ENCODE measurements at regions not wholly inside any gene's neighbourhood (a gene's known extent, or its start where the extent isn't known, plus 50 kb on each side); places are given as distances from the start of the nearest gene placed in this dataset.

DNA sequence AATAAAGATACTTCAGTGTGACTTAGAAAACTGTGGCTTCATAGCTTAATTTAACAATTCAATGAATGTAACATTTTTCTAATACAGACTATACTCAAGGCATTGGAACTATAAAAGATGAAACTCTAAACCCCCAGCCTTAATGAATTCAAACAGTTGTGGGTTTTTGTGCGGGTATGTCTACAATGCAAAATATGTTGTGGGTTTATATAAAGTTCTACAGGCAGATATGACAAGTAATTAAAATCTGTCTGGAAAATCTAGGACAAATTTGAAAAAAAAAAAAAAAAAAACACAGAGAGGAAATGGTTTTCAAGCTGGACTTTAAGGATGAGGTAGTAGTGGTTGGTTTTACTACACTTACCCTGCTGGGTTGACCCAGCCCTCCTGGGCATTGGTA lies 467.5 kb upstream of the TLE4 start:
- H3K27ac ChIP-seq, result no peak overlapping the region
- H3K4me3 ChIP-seq, result no peak overlapping the region
- DNase-seq (ENCODE audit: low spot score), result no peak

DNA sequence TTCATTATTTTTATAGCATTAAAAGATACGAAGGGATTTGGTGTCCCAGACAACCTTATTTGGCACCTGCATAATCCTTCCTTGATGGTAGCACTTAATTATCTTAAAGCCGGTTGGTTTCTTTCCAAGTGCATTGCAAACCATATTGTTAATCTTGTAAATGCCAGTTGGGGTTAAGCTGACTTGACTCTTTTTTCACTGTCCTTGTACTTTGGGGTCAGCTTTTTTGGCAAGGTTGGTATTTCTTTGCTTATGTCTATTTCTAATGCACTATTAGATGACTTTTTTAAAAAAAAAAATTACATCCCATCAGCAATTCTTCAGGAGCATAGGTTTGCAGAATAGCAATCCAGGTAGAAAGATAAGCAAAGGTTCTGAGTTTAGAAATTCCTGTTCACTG lies 466.8 kb upstream of the TLE4 start:
- no peak for DNase-seq (ENCODE audit: low spot score)
- no peak overlapping the region for H3K27ac ChIP-seq
- no peak overlapping the region for H3K4me3 ChIP-seq
- TF ChIP-seq, protein P1, sequence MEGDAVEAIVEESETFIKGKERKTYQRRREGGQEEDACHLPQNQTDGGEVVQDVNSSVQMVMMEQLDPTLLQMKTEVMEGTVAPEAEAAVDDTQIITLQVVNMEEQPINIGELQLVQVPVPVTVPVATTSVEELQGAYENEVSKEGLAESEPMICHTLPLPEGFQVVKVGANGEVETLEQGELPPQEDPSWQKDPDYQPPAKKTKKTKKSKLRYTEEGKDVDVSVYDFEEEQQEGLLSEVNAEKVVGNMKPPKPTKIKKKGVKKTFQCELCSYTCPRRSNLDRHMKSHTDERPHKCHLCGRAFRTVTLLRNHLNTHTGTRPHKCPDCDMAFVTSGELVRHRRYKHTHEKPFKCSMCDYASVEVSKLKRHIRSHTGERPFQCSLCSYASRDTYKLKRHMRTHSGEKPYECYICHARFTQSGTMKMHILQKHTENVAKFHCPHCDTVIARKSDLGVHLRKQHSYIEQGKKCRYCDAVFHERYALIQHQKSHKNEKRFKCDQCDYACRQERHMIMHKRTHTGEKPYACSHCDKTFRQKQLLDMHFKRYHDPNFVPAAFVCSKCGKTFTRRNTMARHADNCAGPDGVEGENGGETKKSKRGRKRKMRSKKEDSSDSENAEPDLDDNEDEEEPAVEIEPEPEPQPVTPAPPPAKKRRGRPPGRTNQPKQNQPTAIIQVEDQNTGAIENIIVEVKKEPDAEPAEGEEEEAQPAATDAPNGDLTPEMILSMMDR (IDR thresholded peaks at IDR 0.05), result no peak

More for the DNA sequence above, 467.5 kb upstream of the TLE4 start:
- TF ChIP-seq, protein P1 (IDR thresholded peaks at IDR 0.05), result no peak

DNA sequence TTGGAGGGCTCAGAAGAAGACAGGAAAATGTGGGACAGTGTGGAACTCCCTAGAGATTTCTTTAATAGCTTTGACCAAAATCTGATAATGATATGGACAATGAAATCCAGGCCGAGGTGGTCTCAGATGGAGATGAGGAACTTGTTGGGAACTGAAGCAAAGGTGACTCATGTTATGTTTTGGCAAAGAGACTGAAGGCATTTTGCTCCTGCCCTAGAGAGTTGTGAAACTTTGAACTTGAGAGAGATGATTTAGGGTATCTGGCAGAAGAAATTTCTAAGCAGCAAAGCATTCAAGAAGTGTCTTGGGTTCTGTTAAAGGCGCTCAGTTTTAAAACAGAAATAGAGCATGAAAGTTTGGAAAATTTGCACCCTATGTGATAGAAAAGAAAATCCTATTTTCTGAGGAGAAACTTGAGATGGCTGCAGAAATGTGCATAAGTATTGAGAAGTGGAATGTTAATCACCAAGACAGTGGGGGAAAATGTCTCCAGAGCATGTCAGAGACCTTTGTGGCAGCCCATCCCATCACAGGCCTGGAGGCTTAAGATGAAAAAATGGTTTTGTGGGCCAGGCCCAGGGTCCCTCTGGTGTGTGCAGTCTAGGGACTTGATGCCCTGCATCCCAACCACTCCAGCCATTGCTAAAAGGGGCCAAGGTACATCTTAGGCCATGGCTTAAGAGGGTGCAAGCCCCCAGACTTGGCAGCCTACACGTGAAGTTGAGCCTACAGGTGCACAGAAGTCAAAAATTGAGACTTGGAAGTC lies 463.7 kb upstream of the TLE4 start:
- H3K27ac ChIP-seq, result no peak overlapping the region
- TF ChIP-seq, protein P1 (IDR thresholded peaks at IDR 0.05), result no peak
- H3K4me3 ChIP-seq, result no peak overlapping the region
- DNase-seq (ENCODE audit: low spot score), result no peak

DNA sequence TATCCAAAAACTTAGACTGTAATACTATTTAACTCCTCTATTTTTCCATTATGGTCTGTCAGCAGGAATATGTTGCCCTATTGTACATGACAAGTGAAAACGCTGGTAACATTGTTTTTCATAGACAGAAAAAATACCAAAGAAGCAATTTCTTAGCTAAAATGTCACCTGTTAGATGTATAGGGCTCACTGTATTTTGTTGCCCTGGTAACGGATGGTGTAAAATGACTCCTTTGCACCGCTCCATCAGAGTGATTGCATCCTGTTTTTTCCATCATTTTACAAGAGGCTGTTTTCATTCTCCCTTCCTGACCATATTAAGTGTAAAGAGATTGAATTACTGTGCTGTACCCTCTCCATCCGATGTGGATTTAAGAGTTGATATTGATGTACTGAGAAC lies 460.1 kb upstream of the TLE4 start:
- TF ChIP-seq, protein P1 (IDR thresholded peaks at IDR 0.05), result no peak
- no peak overlapping the region for H3K4me3 ChIP-seq
- no peak for DNase-seq (ENCODE audit: low spot score)
- no peak overlapping the region for H3K27ac ChIP-seq

DNA sequence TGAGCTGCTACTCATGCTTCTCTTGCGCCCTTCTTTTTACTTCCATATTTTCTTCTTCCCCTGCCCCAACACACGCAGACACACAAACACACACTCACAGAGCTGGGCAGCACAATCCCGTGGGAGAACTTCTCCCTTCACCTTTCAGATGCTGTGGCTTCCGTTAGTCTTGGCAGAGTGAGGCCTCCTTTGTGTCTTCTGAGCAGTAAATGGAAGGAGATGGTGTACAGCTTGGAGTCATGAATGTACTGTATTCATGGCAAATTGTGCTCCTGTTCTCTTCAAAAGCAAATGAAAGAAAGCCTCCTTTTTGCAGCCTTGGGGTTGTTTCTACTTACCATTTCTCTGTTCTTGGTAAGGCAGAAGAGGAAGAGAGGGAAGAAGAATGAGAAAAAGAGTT lies 456.6 kb upstream of the TLE4 start:
- Histone ChIP-seq H3K4me3 (no peak overlapping the region), H3K27ac (no peak overlapping the region)
- DNase-seq (ENCODE audit: low spot score), result no peak
- TF ChIP-seq, protein P1 (IDR thresholded peaks at IDR 0.05), result no peak

DNA sequence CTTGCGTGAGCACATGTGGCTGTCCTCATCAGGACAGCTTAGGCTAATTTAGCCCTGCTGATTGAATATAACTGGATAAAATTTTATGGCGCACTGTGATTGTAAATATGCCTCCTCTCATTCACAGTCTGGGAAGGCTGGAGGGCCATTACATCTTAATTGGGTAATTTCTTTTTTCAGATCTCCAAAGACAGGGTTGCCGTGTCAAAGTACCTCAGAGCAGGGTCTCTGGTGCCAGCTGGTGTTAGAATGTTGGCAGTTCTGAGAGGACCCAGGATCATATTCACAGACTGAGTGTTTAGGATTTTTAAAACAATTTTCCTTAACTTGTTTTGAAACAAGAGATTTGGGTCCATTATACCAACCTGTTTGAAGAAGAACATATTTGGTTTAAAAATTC lies 455.7 kb upstream of the TLE4 start:
- Histone ChIP-seq H3K27ac (no peak overlapping the region), H3K4me3 (no peak overlapping the region)
- TF ChIP-seq, protein P1 (IDR thresholded peaks at IDR 0.05), result no peak
- no peak for DNase-seq (ENCODE audit: low spot score)

DNA sequence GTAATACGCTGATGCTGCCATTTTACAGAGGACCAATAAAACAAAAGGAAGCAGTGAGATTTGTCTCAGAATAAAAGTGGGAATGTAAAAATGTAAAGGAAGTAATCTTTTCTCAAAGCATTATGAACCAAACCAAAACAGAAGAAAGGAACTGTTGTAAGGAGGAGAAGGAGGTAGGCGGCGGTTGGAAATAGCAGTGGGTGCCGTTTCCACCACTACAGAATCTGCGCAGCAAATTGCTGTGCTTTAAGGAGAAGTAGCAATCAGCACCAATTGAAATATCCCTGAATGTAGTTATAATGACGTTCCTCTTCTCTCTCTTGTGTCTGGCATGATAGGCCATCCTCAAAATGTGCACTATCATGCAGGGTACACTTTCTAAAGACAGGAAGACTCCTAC lies 455.1 kb upstream of the TLE4 start:
- TF ChIP-seq, protein P1 (IDR thresholded peaks at IDR 0.05), result no peak
- H3K27ac ChIP-seq, result no peak overlapping the region
- no peak overlapping the region for H3K4me3 ChIP-seq
- DNase-seq (ENCODE audit: low spot score), result no peak

Data from coronary artery (tissue), 2 donors.